Fibroblast of the aortic adventitia (primary cell): ENCODE measurements at regions not wholly inside any gene's neighbourhood (a gene's known extent, or its start where the extent isn't known, plus 50 kb on each side); places are given as distances from the start of the nearest gene placed in this dataset.
A peak's percentile ranks its signal among the peaks of the same experiment; 100 is the strongest.

Experiments
- DNase-seq: peaks from one replicate; pipeline ENCODE4 v3.0.0-alpha.2; 2010; ENCODE audit warnings: low read depth
- H3K4me3 ChIP-seq: 2 replicates; pipeline ENCODE4 v1.5.1; 2011; ENCODE audit warnings: low read depth, mild to moderate bottlenecking, control low read depth, low read length, moderate library complexity
- CTCF ChIP-seq: IDR thresholded peaks from 2 replicates; pipeline ENCODE4 v1.5.1; 2011; ENCODE audit warnings: mild to moderate bottlenecking, low read length, control low read depth, inconsistent platforms; ENCODE audit not compliant: insufficient read depth

DNA sequence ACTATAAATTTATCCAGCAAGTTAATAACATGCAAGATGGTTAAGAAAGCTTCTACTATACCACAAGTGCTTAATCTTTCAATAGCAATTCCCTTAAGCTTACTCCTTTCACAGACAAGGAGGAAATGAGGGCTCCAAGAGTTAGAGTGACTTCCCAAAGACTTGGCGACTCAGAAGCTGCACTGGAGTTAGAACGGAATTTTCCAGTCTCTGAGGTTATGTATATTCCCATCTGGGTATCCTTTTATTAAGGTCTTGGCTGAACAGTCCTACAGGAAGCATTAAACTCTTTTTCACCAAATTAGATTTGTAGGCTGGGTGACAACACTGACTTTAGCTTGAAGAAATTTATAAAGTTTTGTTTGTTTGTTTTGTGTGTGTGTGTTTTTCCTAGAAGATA is 256.9 kb upstream of the DPP10 start:
- TF ChIP-seq CTCF, result no peak
- no peak for DNase-seq

DNA sequence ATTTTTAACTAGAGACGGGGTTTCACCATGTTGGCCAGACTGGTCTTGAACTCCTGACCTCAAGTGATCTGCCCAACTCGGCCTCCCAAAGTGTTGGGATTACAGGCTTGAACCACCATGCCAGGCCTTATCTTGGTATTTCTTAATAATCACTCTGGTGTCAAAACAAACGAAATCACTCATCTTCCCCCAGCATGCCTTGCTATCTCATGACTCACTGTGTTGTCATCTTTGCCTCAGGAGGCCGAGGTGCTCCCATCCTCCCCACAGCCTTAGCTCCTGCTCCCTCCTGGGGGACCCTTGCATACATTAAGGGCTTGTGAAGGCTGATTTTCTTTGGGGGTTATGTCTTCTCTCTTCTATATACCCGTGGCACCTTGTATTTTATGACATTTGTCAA is 250.1 kb upstream of the DPP10 start:
- TF ChIP-seq CTCF, result no peak
- no peak overlapping the region for H3K4me3 ChIP-seq
- DNase-seq, result peak; percentile 8

More for the DNA sequence above, 256.9 kb upstream of the DPP10 start:
- H3K4me3 ChIP-seq, result no peak overlapping the region

- H3K4me3 ChIP-seq, result no peak overlapping the region
- no peak for DNase-seq
- peak; percentile 3 for TF ChIP-seq CTCF
Measured at GRCh38 chr2:114201781-114202180, 240.7 kb upstream of the DPP10 start.

DNA sequence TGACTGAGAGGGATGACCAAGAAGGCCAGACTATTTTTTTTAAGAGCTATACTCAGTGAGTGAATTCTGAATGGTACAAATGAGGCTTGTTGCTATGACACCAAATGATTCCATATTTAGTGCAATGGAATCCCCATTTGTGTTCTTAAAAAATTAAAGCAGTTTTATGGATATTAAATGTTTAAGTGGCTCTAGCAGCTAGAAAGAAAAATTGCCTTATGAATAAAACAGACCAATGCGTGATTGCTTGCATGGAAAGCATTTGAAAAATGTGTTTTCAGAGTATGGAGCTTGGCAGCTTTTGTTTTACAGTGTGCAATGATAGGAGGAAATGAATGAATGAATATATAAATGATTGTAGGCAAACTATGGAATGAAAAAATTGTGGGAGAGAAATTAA is 238.8 kb upstream of the DPP10 start:
- no peak for DNase-seq
- no peak for TF ChIP-seq CTCF
- no peak overlapping the region for H3K4me3 ChIP-seq

DNA sequence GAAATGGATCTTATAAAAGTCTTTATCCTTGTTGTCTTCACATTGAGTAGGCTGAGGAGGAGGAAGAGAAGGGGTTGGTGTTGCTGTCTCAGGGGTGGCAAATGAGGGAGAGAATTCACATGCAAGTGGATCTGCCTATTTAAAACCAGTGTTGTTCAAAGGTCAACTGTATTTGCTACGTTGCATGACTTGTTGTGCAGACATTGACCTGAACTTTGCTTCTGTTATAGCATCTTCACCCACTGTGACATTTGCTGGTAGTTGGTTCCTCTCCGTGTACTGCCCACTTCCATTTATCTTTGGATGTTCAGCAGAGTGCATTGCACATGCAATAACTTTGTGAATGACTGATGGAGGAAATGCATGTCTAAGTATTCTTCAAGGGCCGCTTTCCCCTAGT is 228.6 kb upstream of the DPP10 start:
- no peak overlapping the region for H3K4me3 ChIP-seq
- TF ChIP-seq CTCF, result no peak
- no peak for DNase-seq

DNA sequence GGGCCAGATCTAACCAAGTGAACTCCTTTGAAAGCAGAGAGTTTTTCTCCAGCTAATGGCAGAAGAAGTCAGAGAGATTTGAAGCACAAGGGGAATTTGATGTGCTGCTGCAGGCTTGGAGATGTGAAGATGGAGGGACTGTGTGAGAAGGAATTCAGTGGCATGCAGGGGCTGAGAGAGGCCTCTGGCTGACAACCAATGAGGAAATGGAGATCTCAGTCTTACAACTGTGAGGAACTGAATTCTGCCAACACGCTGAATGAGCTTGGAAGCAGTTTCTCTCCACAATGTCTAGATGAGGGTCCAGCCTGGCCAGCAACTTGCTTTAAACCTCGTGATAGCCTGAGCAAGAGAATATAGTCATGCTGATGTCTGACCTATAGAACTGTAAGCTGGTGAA is 224.1 kb upstream of the DPP10 start:
- no peak overlapping the region for H3K4me3 ChIP-seq
- TF ChIP-seq CTCF, result no peak
- no peak for DNase-seq

DNA sequence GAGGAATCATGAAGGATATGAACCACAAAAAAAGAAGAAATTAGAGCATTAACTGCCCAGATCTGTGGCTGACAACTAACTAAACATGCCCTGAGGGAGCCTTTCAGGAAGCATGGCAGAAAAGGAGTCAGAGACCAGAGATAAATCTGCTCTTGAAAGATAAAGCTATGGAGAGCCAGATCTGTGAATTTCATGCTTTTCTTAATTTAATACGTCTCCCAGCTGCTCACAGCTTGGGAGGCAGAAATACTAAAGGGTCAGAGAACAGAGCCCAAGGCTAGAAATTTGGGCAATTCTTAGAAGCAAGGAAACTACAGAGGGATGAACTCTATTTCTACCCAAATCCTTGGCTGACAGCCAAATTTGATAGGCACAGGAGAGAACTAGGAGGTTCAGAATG is 223.0 kb upstream of the DPP10 start:
- TF ChIP-seq CTCF, result no peak
- H3K4me3 ChIP-seq, result no peak overlapping the region
- no peak for DNase-seq
